ENCODE measurements at regions not wholly inside any gene's neighbourhood (a gene's known extent, or its start where the extent isn't known, plus 50 kb on each side); places are given as distances from the start of the nearest gene placed in this dataset.

GRCh38 chr7:115630049-115630448 is 400.5 kb downstream of the TFEC start:
- TF ChIP-seq, protein P1, sequence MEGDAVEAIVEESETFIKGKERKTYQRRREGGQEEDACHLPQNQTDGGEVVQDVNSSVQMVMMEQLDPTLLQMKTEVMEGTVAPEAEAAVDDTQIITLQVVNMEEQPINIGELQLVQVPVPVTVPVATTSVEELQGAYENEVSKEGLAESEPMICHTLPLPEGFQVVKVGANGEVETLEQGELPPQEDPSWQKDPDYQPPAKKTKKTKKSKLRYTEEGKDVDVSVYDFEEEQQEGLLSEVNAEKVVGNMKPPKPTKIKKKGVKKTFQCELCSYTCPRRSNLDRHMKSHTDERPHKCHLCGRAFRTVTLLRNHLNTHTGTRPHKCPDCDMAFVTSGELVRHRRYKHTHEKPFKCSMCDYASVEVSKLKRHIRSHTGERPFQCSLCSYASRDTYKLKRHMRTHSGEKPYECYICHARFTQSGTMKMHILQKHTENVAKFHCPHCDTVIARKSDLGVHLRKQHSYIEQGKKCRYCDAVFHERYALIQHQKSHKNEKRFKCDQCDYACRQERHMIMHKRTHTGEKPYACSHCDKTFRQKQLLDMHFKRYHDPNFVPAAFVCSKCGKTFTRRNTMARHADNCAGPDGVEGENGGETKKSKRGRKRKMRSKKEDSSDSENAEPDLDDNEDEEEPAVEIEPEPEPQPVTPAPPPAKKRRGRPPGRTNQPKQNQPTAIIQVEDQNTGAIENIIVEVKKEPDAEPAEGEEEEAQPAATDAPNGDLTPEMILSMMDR (IDR thresholded peaks at IDR 0.05; ENCODE audit: insufficient read depth, low read length), result no peak
- TF ChIP-seq SPI1 (IDR thresholded peaks at IDR 0.05; ENCODE audit: borderline replicate concordance, low read depth), result no peak
- TF ChIP-seq, protein P2, sequence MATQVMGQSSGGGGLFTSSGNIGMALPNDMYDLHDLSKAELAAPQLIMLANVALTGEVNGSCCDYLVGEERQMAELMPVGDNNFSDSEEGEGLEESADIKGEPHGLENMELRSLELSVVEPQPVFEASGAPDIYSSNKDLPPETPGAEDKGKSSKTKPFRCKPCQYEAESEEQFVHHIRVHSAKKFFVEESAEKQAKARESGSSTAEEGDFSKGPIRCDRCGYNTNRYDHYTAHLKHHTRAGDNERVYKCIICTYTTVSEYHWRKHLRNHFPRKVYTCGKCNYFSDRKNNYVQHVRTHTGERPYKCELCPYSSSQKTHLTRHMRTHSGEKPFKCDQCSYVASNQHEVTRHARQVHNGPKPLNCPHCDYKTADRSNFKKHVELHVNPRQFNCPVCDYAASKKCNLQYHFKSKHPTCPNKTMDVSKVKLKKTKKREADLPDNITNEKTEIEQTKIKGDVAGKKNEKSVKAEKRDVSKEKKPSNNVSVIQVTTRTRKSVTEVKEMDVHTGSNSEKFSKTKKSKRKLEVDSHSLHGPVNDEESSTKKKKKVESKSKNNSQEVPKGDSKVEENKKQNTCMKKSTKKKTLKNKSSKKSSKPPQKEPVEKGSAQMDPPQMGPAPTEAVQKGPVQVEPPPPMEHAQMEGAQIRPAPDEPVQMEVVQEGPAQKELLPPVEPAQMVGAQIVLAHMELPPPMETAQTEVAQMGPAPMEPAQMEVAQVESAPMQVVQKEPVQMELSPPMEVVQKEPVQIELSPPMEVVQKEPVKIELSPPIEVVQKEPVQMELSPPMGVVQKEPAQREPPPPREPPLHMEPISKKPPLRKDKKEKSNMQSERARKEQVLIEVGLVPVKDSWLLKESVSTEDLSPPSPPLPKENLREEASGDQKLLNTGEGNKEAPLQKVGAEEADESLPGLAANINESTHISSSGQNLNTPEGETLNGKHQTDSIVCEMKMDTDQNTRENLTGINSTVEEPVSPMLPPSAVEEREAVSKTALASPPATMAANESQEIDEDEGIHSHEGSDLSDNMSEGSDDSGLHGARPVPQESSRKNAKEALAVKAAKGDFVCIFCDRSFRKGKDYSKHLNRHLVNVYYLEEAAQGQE (IDR thresholded peaks at IDR 0.05; ENCODE audit: insufficient replicate concordance, low read depth), result no peak

Data from HL-60 (cell line).